A172 (cell line): ENCODE measurements at regions not wholly inside any gene's neighbourhood (a gene's known extent, or its start where the extent isn't known, plus 50 kb on each side); places are given as distances from the start of the nearest gene placed in this dataset.

ENCODE experiments used
- DNase-seq: peaks from one replicate; pipeline ENCODE4 v3.0.0-alpha.2; 2015; ENCODE audit warnings: low spot score

- DNase-seq, result no peak
Observed at GRCh38 chr5:153880106-153880505, 158.6 kb downstream of the FAM114A2 start.

DNA sequence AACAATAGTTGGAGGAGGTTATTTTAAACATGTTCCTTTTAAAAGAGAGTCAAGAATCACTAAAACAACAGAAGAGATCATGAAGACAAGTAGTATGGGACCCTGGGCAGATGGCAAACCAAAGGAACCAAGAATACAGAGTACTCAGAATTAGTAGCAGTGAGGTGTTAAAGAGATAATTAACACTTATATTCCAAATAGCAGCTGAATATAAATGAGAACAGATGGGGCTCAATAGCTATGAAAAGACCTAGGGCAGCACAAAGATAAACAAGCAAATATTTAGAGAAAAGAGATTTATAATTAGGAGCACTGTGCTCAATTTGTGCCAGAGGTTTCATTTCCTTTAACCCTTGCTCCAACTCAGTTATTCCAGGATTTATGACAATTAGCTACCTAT lies 159.1 kb downstream of the FAM114A2 start:
- DNase-seq, result no peak

DNA sequence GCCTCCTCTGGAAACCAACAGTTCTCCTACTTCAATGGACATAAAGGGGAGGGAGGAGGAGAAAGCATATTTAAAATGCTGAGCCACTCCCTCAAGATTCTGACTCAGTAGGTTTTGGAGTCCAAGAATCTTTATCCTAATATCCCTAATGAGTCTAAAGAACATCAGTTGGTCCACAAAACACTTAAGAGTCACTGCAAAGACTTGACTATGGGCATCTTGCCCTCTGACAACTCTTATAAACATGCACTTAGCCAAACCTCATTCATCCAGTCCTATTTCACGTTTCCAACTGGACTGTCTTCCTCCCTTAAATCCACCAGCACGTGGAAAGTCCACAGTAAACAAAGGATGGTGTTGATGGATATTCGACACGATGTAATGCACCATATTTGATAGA lies 172.5 kb downstream of the FAM114A2 start:
- DNase-seq, result no peak

- DNase-seq, result no peak
Observed at GRCh38 chr5:153865016-153865415, 173.7 kb downstream of the FAM114A2 start.

DNA sequence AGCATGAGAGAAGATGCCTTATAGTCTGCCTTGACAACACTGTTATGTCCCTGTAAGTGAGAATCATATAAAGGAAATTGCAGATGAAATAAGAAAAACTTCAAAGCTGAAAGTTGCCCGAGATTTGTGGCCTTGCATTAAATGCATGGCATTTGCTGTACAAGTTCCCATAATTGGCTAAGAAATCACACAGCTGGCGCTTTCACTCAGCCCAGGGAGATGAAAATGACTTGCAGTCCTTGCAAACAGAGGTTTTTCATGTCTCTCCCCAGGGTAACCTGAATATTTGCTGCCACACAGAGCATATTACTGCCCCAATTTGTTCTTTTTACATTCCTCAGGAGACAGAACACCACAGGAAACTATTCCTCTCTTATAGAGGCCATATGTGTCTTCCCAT lies 174.8 kb downstream of the FAM114A2 start:
- DNase-seq, result no peak
